ENCODE measurements at regions not wholly inside any gene's neighbourhood (a gene's known extent, or its start where the extent isn't known, plus 50 kb on each side); places are given as distances from the start of the nearest gene placed in this dataset.

- no peak for TF ChIP-seq POLR2A (IDR thresholded peaks at IDR 0.05)
- TF ChIP-seq CTCF (IDR thresholded peaks at IDR 0.05), result no peak
Observed at GRCh38 chr7:136452949-136453348, 415.5 kb upstream of the CHRM2 start.

Measured in esophagus squamous epithelium (tissue), 4 donors.